ENCODE measurements at regions not wholly inside any gene's neighbourhood (a gene's known extent, or its start where the extent isn't known, plus 50 kb on each side); places are given as distances from the start of the nearest gene placed in this dataset.

- DNase-seq: no peak
Measured at GRCh38 chr5:6872441-6873160, 159.4 kb downstream of the TENT4A start.

GRCh38 chr5:6873359-6873758 is 160.1 kb downstream of the TENT4A start:
- DNase-seq: no peak

GRCh38 chr5:6875376-6875775 is 162.1 kb downstream of the TENT4A start:
- no peak for DNase-seq

- DNase-seq: no peak
Measured at GRCh38 chr5:6877986-6878828, 165.0 kb downstream of the TENT4A start.

GRCh38 chr5:6885581-6885980 is 172.3 kb downstream of the TENT4A start:
- no peak for DNase-seq

- no peak for DNase-seq
Measured at GRCh38 chr5:6886866-6887265, 173.6 kb downstream of the TENT4A start.

GRCh38 chr5:6889030-6889429 is 175.8 kb downstream of the TENT4A start:
- DNase-seq: no peak

GRCh38 chr5:6899221-6899620 is 186.0 kb downstream of the TENT4A start:
- DNase-seq: no peak

- DNase-seq: no peak
Measured at GRCh38 chr5:6900247-6901227, 187.3 kb downstream of the TENT4A start.

- no peak for DNase-seq
Measured at GRCh38 chr5:6902094-6902493, 188.9 kb downstream of the TENT4A start.

- no peak for DNase-seq
Measured at GRCh38 chr5:6902597-6902996, 189.4 kb downstream of the TENT4A start.

GRCh38 chr5:6903934-6904333 is 190.7 kb downstream of the TENT4A start:
- DNase-seq: no peak

- no peak for DNase-seq
Measured at GRCh38 chr5:6904860-6905259, 191.6 kb downstream of the TENT4A start.

- DNase-seq: no peak
Measured at GRCh38 chr5:6905423-6905822, 192.2 kb downstream of the TENT4A start.

- DNase-seq: no peak
Measured at GRCh38 chr5:6905883-6906282, 192.7 kb downstream of the TENT4A start.

GRCh38 chr5:6907320-6907918 is 194.2 kb downstream of the TENT4A start:
- DNase-seq: no peak

GRCh38 chr5:6909901-6910300 is 196.7 kb downstream of the TENT4A start:
- no peak for DNase-seq

- no peak for DNase-seq
Measured at GRCh38 chr5:6910950-6911349, 197.7 kb downstream of the TENT4A start.

- DNase-seq: no peak
Measured at GRCh38 chr5:6914347-6914746, 201.1 kb downstream of the TENT4A start.

GRCh38 chr5:6915574-6915973 is 202.3 kb downstream of the TENT4A start:
- no peak for DNase-seq

- DNase-seq: no peak
Measured at GRCh38 chr5:6918255-6918654, 205.0 kb downstream of the TENT4A start.

GRCh38 chr5:6920628-6921256 is 207.5 kb downstream of the TENT4A start:
- no peak for DNase-seq
